Left lung (tissue), 4 donors: ENCODE measurements at regions not wholly inside any gene's neighbourhood (a gene's known extent, or its start where the extent isn't known, plus 50 kb on each side); places are given as distances from the start of the nearest gene placed in this dataset.

ENCODE experiments used
- ATAC-seq: fragments of 200-7000 bp; cut with Tn5 transposase; one replicate; pipeline ENCODE4 v1.9.1; 2020; ENCODE audit warnings: moderate library complexity
- DNase-seq, 4 donors: peaks; one replicate each; pipeline ENCODE4 v3.0.0-alpha.2; 2013 to 2020
- H3K27ac ChIP-seq, 2 donors: fragments of 200-600 bp; sonication (generic) in 1 of 2; one replicate each; pipeline versions ENCODE4 v1.5.0 to v1.8.0; 2020 to 2021
- H3K27me3 ChIP-seq, 2 donors: fragments of 200-600 bp; sonication (generic) in 1 of 2; one replicate each; pipeline versions ENCODE4 v1.5.0 to v1.8.0; 2020 to 2021
- H3K36me3 ChIP-seq, 2 donors: fragments of 200-600 bp; sonication (generic) in 1 of 2; one replicate each; pipeline versions ENCODE4 v1.5.0 to v1.8.0; 2020 to 2021
- H3K4me1 ChIP-seq, 2 donors: fragments of 200-600 bp; one replicate each; pipeline ENCODE4 v1.8.0; 2021
- H3K4me3 ChIP-seq, 2 donors: fragments of 200-600 bp; sonication (generic) in 1 of 2; one replicate each; pipeline versions ENCODE4 v1.5.0 to v1.8.0; 2020 to 2021; ENCODE audit warnings: mild to moderate bottlenecking in 1 of 2
- H3K9me3 ChIP-seq, 2 donors: fragments of 200-600 bp; sonication (generic) in 1 of 2; one replicate each; pipeline versions ENCODE4 v1.5.0 to v1.8.0; 2020 to 2021
- intact Hi-C, 2 donors: fragments of 100-400 bp; cut with DNase I; formaldehyde crosslinking; loops; one replicate each; pipeline versions ENCODE4 v1.11.2 to v1.14.2; 2022
- TF ChIP-seq, protein P1 (sequence below), 2 donors: fragments of 200-600 bp; sonication (generic) in 1 of 2; IDR thresholded peaks; one replicate each; pipeline versions ENCODE4 v1.5.0 to v1.8.0; 2021; ENCODE audit warnings: antibody characterized with exemption in 2 of 2
- donor health status: DM: no; HTN: yes; CAD: no.
- donor health status: DM: no; HTN: no; CAD: no.

DNA sequence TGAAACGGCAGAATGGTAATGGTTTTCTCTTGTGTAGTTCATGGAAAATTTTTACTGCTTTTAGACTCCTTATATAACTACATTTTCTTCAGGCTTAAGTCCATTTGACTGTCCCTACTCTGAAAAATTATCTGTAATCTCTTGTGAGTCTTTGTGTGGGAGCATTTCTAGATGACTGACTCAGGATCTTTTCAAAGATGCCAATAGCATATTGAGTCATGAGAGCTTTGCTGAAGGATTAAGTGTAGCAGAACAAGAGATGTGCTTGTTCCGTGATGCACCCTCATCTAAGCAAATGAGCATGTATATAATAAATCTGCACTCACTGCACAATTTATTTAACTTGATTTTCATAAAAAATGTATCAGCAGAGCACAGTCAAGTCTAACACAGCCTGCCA is 298.7 kb upstream of the CDH6 start:
- H3K9me3 ChIP-seq = no peaks in the 10 kb centered on the region
- no peaks in the 10 kb centered on the region for H3K36me3 ChIP-seq
- H3K4me3 ChIP-seq = no peak overlapping the region
- intact Hi-C loops = no loop called here
- TF ChIP-seq, protein P1, sequence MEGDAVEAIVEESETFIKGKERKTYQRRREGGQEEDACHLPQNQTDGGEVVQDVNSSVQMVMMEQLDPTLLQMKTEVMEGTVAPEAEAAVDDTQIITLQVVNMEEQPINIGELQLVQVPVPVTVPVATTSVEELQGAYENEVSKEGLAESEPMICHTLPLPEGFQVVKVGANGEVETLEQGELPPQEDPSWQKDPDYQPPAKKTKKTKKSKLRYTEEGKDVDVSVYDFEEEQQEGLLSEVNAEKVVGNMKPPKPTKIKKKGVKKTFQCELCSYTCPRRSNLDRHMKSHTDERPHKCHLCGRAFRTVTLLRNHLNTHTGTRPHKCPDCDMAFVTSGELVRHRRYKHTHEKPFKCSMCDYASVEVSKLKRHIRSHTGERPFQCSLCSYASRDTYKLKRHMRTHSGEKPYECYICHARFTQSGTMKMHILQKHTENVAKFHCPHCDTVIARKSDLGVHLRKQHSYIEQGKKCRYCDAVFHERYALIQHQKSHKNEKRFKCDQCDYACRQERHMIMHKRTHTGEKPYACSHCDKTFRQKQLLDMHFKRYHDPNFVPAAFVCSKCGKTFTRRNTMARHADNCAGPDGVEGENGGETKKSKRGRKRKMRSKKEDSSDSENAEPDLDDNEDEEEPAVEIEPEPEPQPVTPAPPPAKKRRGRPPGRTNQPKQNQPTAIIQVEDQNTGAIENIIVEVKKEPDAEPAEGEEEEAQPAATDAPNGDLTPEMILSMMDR (IDR thresholded peaks at IDR 0.05) = no peak
- DNase-seq (no peak), ATAC-seq (no peak)
- H3K27me3 ChIP-seq = no peaks in the 10 kb centered on the region
- H3K4me1 ChIP-seq = no peaks in the 10 kb centered on the region
- no peak overlapping the region for H3K27ac ChIP-seq

DNA sequence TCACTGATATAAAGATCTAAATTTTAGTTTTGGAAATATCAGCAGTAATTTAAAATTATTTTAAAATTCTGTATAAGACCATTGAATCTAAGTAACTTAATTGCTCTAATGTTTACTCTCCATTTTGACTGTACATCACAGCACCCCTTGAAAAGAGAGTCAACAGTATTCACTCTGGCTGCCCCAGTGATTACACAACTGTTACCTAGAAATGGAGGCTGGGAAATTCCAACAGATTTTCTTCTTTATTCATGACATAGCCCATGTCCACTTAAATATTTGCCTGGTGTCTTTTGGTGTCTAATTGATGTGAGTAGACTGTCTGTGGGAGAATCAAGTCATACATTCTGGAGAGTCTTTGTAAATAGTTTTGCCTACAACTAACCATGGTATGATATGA is 301.8 kb upstream of the CDH6 start:
- no peak overlapping the region for H3K27ac ChIP-seq
- no peak for ATAC-seq
- no peaks in the 10 kb centered on the region for H3K36me3 ChIP-seq
- H3K4me3 ChIP-seq = no peak overlapping the region
- TF ChIP-seq, protein P1 (IDR thresholded peaks at IDR 0.05) = no peak
- H3K27me3 ChIP-seq = no peaks in the 10 kb centered on the region
- no peaks in the 10 kb centered on the region for H3K9me3 ChIP-seq
- DNase-seq = no peak
- intact Hi-C loops = no loop called here
- no peaks in the 10 kb centered on the region for H3K4me1 ChIP-seq

DNA sequence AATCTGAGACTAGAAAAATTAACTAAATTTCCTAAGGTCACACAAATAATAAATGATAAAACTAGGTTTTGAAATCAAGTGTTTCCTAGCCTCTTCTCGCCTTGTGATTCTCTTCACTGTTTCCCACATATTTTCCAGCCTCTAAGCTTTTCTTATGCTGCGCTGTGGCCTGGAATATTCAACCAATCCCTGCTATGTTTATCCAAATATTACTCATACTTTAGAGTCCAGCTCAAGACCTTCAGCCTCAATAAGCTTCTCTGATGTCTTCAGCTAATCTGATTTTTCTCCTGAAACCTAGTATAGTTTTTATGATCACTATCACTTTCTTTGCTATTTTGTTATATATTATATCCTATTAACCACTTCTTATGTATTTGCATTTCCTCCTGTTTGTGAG is 303.1 kb upstream of the CDH6 start:
- ATAC-seq (no peak), DNase-seq (no peak)
- H3K4me1 ChIP-seq = no peaks in the 10 kb centered on the region
- intact Hi-C loops = no loop called here
- TF ChIP-seq, protein P1 (IDR thresholded peaks at IDR 0.05) = no peak
- H3K9me3 ChIP-seq = no peaks in the 10 kb centered on the region
- no peak overlapping the region for H3K4me3 ChIP-seq
- no peaks in the 10 kb centered on the region for H3K27me3 ChIP-seq
- no peak overlapping the region for H3K27ac ChIP-seq
- H3K36me3 ChIP-seq = no peaks in the 10 kb centered on the region

DNA sequence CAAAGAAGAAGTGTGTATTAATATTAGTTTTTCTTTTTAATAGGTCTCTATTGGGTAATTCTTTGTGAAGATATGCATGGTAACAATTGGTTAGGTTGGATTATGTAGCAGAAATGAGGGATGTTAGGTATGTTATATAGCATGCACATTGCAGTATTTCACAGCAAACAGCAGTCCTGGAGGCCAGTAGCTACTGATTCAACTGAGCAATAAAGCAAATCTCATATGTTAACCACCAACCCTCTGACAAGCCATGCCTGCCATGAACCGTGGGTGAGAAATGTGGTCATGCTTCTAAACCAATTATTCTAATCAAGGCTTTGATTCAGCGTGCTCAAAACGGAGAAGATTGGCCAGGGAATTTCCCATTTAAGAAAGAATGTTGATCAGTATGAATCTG is 313.0 kb upstream of the CDH6 start:
- TF ChIP-seq, protein P1 (IDR thresholded peaks at IDR 0.05) = no peak
- no peak for ATAC-seq
- intact Hi-C loops = no loop called here

DNA sequence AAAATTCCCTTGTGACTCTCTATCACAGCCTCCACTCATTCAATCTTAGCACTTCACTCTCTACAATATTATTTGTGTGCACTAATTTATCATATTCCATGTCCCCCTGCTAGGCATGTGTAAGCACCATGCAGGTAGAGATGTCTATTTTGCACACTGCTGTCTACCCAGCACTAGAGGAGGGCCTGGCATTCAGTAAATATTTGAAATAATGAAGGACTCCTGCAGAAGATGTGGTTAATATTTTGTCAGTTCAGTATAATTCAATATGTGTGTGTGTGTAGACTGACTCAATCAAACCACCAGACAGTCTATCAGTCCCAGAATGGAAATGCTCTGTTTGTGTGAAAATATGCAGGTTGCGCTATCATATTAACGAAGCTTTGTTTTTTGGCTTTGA is 313.6 kb upstream of the CDH6 start:
- Histone ChIP-seq H3K27me3 (no peaks in the 10 kb centered on the region), H3K9me3 (peaks cover 0 to 2% of the 10 kb centered on the region in 2 donors), H3K27ac (no peak overlapping the region), H3K36me3 (no peaks in the 10 kb centered on the region), H3K4me1 (no peaks in the 10 kb centered on the region), H3K4me3 (no peak overlapping the region)
- no peak for ATAC-seq
- no peak for DNase-seq
- TF ChIP-seq, protein P1 (IDR thresholded peaks at IDR 0.05) = no peak
- intact Hi-C loops = no loop called here

More for the DNA sequence above, 313.0 kb upstream of the CDH6 start:
- Histone ChIP-seq H3K27ac (no peak overlapping the region), H3K4me1 (no peaks in the 10 kb centered on the region), H3K27me3 (no peaks in the 10 kb centered on the region), H3K4me3 (no peak overlapping the region), H3K9me3 (peaks cover 0 to 2% of the 10 kb centered on the region in 2 donors), H3K36me3 (no peaks in the 10 kb centered on the region)
- no peak for DNase-seq
